HG02588 (cell line): ENCODE measurements at regions not wholly inside any gene's neighbourhood (a gene's known extent, or its start where the extent isn't known, plus 50 kb on each side); places are given as distances from the start of the nearest gene placed in this dataset.
A peak's percentile ranks its signal among the peaks of the same experiment; 100 is the strongest.
"Not testable (repeated sequence)": the region's sequence is repeated elsewhere in the genome, so short reads cannot be mapped to it uniquely, and the experiment has no call there.

Experiments
- ATAC-seq: cut with Tn5 transposase; IDR thresholded peaks from one replicate; pipeline ENCODE4 v1.9.1; 2021; ENCODE audit warnings: mild to moderate bottlenecking, moderate library complexity; ENCODE audit not compliant: unreplicated experiment

- no peak for ATAC-seq
Observed at GRCh38 chr9:108766626-108767161, 89.1 kb downstream of the ACTL7B start.

GRCh38 chr9:108765265-108765664 lies 90.5 kb downstream of the ACTL7B start:
- ATAC-seq = no peak

- ATAC-seq = no peak
Observed at GRCh38 chr9:108762348-108763055, 93.3 kb downstream of the ACTL7B start.

- peak; percentile 60 for ATAC-seq
Observed at GRCh38 chr9:108761655-108762347, 94.0 kb downstream of the ACTL7B start.

GRCh38 chr9:108760841-108761240 lies 94.9 kb downstream of the ACTL7B start:
- no peak for ATAC-seq

GRCh38 chr9:108759835-108760234 lies 96.0 kb downstream of the ACTL7B start:
- ATAC-seq = no peak

- ATAC-seq = no peak
Observed at GRCh38 chr9:108759399-108759798, 96.4 kb downstream of the ACTL7B start.

- no peak for ATAC-seq
Observed at GRCh38 chr9:108756746-108757490, 98.9 kb downstream of the ACTL7B start.

- ATAC-seq = no peak
Observed at GRCh38 chr9:108755979-108756378, 99.8 kb downstream of the ACTL7B start.

- ATAC-seq = no peak
Observed at GRCh38 chr9:108751369-108751768, 104.4 kb downstream of the ACTL7B start.

GRCh38 chr9:108750661-108751215 lies 105.0 kb downstream of the ACTL7B start:
- ATAC-seq = no peak

GRCh38 chr9:108748776-108749175 lies 107.0 kb downstream of the ACTL7B start:
- no peak for ATAC-seq

GRCh38 chr9:108746864-108747263 lies 108.9 kb downstream of the ACTL7B start:
- ATAC-seq = no peak

GRCh38 chr9:108746001-108746400 lies 109.8 kb downstream of the ACTL7B start:
- ATAC-seq = no peak

GRCh38 chr9:108744641-108745040 lies 111.1 kb downstream of the ACTL7B start:
- no peak for ATAC-seq

GRCh38 chr9:108743901-108744371 lies 111.8 kb downstream of the ACTL7B start:
- ATAC-seq = no peak

- ATAC-seq = no peak
Observed at GRCh38 chr9:108743416-108743815, 112.4 kb downstream of the ACTL7B start.

- ATAC-seq = no peak
Observed at GRCh38 chr9:108742191-108742590, 113.6 kb downstream of the ACTL7B start.

- not testable (repeated sequence) for ATAC-seq
Observed at GRCh38 chr9:108731292-108731691, 124.5 kb downstream of the ACTL7B start.

- ATAC-seq = no peak
Observed at GRCh38 chr9:108727580-108728111, 128.1 kb downstream of the ACTL7B start.

- no peak for ATAC-seq
Observed at GRCh38 chr9:108724652-108725051, 131.1 kb downstream of the ACTL7B start.
